Colonic mucosa (tissue), 4 donors: ENCODE measurements at regions not wholly inside any gene's neighbourhood (a gene's known extent, or its start where the extent isn't known, plus 50 kb on each side); places are given as distances from the start of the nearest gene placed in this dataset.

Experiments used
- DNase-seq: peaks from one replicate; pipeline ENCODE4 v3.0.0-alpha.2; 2020
- H3K27ac ChIP-seq: fragments of 200-600 bp; one replicate; pipeline ENCODE4 v1.8.0; 2021
- H3K27me3 ChIP-seq: fragments of 200-600 bp; one replicate; pipeline ENCODE4 v1.8.0; 2021
- H3K36me3 ChIP-seq: fragments of 200-600 bp; one replicate; pipeline ENCODE4 v1.8.0; 2021
- H3K4me1 ChIP-seq: fragments of 200-600 bp; one replicate; pipeline ENCODE4 v1.8.0; 2021; ENCODE audit warnings: mild to moderate bottlenecking
- H3K4me3 ChIP-seq: fragments of 200-600 bp; one replicate; pipeline ENCODE4 v1.8.0; 2021
- H3K9ac ChIP-seq, 2 donors: one replicate each; pipeline ENCODE4 v1.7.0; 2013; ENCODE audit warnings: control low read depth in 2 of 2, low read depth in 2 of 2, low read length in 2 of 2
- H3K9me3 ChIP-seq: fragments of 200-600 bp; one replicate; pipeline ENCODE4 v1.8.0; 2021
- intact Hi-C: fragments of 100-400 bp; cut with DNase I; formaldehyde crosslinking; loops from one replicate; pipeline ENCODE4 v1.14.1; 2022
- TF ChIP-seq, protein P1 (sequence below): fragments of 200-600 bp; IDR thresholded peaks from one replicate; pipeline ENCODE4 v1.8.0; 2022; ENCODE audit warnings: antibody characterized with exemption, mild to moderate bottlenecking
- donor health status: healthy.
- donor health status: DM: no; HTN: no; CAD: no.
- donor health status: DM: no; HTN: no; CAD: no.

DNA sequence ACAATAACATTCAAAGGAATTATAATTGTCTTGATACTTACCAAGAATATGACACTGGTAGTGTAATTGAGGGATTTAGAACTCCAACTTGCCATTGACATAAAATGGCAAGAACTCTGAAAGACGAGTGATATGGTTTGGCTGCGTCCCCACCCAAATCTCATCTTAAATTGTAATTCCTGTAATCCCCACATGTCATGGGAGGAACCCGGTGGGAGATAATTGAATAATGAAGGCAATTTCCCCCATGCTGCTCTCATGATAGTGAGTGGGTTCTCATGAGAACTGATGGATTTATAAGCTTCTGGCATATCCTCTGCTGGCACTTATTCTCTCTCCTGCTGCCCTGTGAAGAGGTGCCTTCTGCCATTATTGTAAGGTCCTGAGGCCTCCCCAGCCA lies 1536.4 kb downstream of the TECRL start:
- H3K27ac ChIP-seq = no peak overlapping the region
- DNase-seq = no peak
- intact Hi-C loops = no loop called here
- no peak overlapping the region for H3K4me3 ChIP-seq
- no peaks in the 10 kb centered on the region for H3K36me3 ChIP-seq
- TF ChIP-seq, protein P1, sequence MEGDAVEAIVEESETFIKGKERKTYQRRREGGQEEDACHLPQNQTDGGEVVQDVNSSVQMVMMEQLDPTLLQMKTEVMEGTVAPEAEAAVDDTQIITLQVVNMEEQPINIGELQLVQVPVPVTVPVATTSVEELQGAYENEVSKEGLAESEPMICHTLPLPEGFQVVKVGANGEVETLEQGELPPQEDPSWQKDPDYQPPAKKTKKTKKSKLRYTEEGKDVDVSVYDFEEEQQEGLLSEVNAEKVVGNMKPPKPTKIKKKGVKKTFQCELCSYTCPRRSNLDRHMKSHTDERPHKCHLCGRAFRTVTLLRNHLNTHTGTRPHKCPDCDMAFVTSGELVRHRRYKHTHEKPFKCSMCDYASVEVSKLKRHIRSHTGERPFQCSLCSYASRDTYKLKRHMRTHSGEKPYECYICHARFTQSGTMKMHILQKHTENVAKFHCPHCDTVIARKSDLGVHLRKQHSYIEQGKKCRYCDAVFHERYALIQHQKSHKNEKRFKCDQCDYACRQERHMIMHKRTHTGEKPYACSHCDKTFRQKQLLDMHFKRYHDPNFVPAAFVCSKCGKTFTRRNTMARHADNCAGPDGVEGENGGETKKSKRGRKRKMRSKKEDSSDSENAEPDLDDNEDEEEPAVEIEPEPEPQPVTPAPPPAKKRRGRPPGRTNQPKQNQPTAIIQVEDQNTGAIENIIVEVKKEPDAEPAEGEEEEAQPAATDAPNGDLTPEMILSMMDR = no peak
- no peaks in the 10 kb centered on the region for H3K27me3 ChIP-seq
- H3K4me1 ChIP-seq = no peaks in the 10 kb centered on the region
- no peaks in the 10 kb centered on the region for H3K9me3 ChIP-seq
- no peak overlapping the region for H3K9ac ChIP-seq

DNA sequence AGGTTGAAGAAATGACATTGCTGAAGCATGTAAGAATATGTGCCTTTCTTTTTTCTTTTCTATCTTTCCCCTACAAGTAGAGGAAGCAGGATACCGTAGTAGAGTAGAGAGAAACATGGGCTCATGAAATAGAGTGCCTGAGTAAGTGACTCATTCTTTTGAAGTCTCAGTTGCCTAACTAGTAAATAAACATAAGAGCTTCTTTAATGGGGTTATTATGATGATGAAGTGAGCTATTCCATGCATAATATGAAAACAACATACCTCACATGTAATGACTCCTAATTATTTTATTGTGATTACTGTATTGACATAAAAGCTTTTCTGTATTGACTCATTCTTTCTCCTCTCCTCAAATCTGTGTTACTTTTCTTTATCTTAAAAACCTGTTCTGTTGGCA lies 1538.2 kb downstream of the TECRL start:
- Histone ChIP-seq H3K4me1 (no peaks in the 10 kb centered on the region), H3K36me3 (no peaks in the 10 kb centered on the region), H3K9ac (no peak overlapping the region), H3K4me3 (no peak overlapping the region), H3K9me3 (no peaks in the 10 kb centered on the region), H3K27ac (no peak overlapping the region), H3K27me3 (no peaks in the 10 kb centered on the region)
- TF ChIP-seq, protein P1 = no peak
- DNase-seq = no peak
- intact Hi-C loops = no loop called here

GRCh38 chr4:62870451-62870850 lies 1538.8 kb downstream of the TECRL start:
- Histone ChIP-seq H3K9me3 (no peaks in the 10 kb centered on the region), H3K36me3 (no peaks in the 10 kb centered on the region), H3K27ac (no peak overlapping the region), H3K27me3 (no peaks in the 10 kb centered on the region), H3K4me3 (no peak overlapping the region), H3K9ac (no peak overlapping the region), H3K4me1 (no peaks in the 10 kb centered on the region)
- TF ChIP-seq, protein P1 = no peak
- no peak for DNase-seq
- intact Hi-C loops = no loop called here

DNA sequence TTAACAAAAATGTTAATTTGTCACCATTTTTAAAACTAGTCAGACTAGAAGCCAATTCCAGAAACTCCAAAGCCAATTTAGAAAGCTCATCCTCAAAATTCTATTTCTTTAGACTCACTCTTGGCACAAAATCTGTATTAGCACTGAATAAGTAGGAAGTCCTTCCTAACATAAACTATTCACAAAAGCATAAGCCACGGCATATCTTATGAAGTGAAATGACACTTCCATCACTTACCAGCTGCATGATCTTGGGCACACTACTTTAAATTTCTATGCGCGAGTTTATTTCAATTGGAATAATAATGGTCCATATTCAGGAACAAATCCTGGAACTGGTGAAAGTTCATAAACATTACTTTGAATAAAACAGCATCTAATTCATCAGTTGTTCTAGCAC lies 1544.0 kb downstream of the TECRL start:
- Histone ChIP-seq H3K4me1 (no peaks in the 10 kb centered on the region), H3K4me3 (no peak overlapping the region), H3K27me3 (no peaks in the 10 kb centered on the region), H3K9ac (no peak overlapping the region), H3K27ac (no peak overlapping the region), H3K9me3 (no peaks in the 10 kb centered on the region), H3K36me3 (no peaks in the 10 kb centered on the region)
- TF ChIP-seq, protein P1 = no peak
- DNase-seq = no peak
- intact Hi-C loops = no loop called here

- H3K9me3 ChIP-seq = no peaks in the 10 kb centered on the region
- H3K9ac ChIP-seq = no peak overlapping the region
- H3K27ac ChIP-seq = no peak overlapping the region
- intact Hi-C loops = no loop called here
- DNase-seq = no peak
- TF ChIP-seq, protein P1 = no peak
- H3K4me1 ChIP-seq = no peaks in the 10 kb centered on the region
- no peaks in the 10 kb centered on the region for H3K27me3 ChIP-seq
- H3K4me3 ChIP-seq = no peak overlapping the region
- no peaks in the 10 kb centered on the region for H3K36me3 ChIP-seq
These were observed 1559.6 kb downstream of the TECRL start for GRCh38 chr4:62849696-62850095.

- Histone ChIP-seq H3K36me3 (no peaks in the 10 kb centered on the region), H3K4me3 (no peak overlapping the region), H3K27ac (no peak overlapping the region), H3K9me3 (no peaks in the 10 kb centered on the region), H3K9ac (no peak overlapping the region), H3K4me1 (no peaks in the 10 kb centered on the region), H3K27me3 (no peaks in the 10 kb centered on the region)
- intact Hi-C loops = no loop called here
- no peak for DNase-seq
- TF ChIP-seq, protein P1 = no peak
These were observed 1573.6 kb downstream of the TECRL start for GRCh38 chr4:62835631-62836030.
